ENCODE measurements at regions not wholly inside any gene's neighbourhood (a gene's known extent, or its start where the extent isn't known, plus 50 kb on each side); places are given as distances from the start of the nearest gene placed in this dataset.

- TF ChIP-seq CTCF (IDR thresholded peaks at IDR 0.05), result no peak
- no peak for TF ChIP-seq POLR2A (IDR thresholded peaks at IDR 0.05)
Observed at GRCh38 chr4:133498149-133498548, 349.1 kb downstream of the PCDH10 start.
